ENCODE measurements at regions not wholly inside any gene's neighbourhood (a gene's known extent, or its start where the extent isn't known, plus 50 kb on each side); places are given as distances from the start of the nearest gene placed in this dataset.

DNA sequence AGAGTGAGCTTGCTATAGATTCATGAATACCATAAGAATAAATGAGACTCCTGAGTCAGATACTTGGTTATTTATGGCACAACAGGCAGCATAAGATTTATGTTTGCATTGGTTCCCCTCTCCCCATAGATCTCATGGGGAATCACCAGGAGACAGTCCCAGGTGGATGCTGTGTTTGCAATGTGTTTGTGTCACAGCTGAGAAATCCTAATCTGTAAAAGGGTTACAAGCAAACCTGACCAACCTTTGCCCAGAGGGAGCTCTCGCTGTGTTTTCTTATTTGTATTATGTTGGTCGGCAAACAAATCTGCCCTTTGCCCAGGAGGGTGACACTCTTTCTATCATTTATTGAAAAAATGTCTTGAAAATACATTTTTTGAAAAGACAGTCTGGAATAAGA lies 236.2 kb downstream of the ZPLD1 start:
- TF ChIP-seq, protein P1, sequence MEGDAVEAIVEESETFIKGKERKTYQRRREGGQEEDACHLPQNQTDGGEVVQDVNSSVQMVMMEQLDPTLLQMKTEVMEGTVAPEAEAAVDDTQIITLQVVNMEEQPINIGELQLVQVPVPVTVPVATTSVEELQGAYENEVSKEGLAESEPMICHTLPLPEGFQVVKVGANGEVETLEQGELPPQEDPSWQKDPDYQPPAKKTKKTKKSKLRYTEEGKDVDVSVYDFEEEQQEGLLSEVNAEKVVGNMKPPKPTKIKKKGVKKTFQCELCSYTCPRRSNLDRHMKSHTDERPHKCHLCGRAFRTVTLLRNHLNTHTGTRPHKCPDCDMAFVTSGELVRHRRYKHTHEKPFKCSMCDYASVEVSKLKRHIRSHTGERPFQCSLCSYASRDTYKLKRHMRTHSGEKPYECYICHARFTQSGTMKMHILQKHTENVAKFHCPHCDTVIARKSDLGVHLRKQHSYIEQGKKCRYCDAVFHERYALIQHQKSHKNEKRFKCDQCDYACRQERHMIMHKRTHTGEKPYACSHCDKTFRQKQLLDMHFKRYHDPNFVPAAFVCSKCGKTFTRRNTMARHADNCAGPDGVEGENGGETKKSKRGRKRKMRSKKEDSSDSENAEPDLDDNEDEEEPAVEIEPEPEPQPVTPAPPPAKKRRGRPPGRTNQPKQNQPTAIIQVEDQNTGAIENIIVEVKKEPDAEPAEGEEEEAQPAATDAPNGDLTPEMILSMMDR (IDR thresholded peaks at IDR 0.05): no peak
- no peak for TF ChIP-seq POLR2A (IDR thresholded peaks at IDR 0.05)
